GM21447 (cell line): ENCODE measurements at regions not wholly inside any gene's neighbourhood (a gene's known extent, or its start where the extent isn't known, plus 50 kb on each side); places are given as distances from the start of the nearest gene placed in this dataset.

Experiments
- ATAC-seq: cut with Tn5 transposase; IDR thresholded peaks from one replicate; pipeline ENCODE4 v1.9.1; 2021; ENCODE audit not compliant: unreplicated experiment

- no peak for ATAC-seq
Observed at GRCh38 chr14:44029933-44030332, 477.1 kb downstream of the FSCB start.

DNA sequence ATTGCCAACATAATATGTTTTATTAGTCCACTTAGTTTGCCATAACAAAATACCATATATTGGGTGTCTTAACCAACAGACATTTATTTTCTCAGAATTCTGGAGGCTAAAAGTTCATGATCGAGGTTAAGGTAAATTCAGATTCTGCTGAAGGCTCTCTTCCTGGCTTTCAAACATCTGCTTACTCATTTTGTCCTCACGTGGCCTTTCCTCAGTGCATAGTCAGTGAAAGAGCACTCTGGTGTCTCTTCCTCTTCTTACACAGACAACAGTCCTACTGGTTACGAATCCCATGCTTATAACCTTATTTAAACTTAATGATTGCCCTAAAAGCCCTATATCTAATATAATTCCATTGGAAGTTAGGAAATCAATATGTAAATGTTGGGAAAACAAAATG is 479.7 kb downstream of the FSCB start:
- ATAC-seq, result no peak

DNA sequence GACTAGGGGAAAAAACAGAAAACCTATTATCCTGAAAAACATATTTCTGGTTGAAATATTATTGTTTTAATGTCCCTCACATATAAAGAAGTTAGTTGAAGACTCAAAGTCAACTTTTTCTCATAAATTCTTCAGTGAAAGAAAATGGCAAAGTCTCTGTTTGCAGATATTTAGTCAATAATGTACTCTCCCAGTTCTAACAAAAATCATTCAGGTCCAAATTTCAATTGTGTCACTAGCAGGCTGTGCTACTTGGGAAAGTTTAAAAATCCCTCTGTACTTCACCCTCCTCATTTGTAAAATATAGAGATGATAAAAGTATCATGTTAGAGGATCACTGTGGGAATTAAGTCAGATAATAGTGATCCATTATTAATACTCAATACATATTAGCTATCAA is 496.5 kb downstream of the FSCB start:
- ATAC-seq, result no peak

GRCh38 chr14:44010071-44010470 is 497.0 kb downstream of the FSCB start:
- ATAC-seq, result no peak

GRCh38 chr14:44009642-44010041 is 497.4 kb downstream of the FSCB start:
- no peak for ATAC-seq

- no peak for ATAC-seq
Observed at GRCh38 chr14:43988989-43989388, 518.1 kb downstream of the FSCB start.

GRCh38 chr14:43983721-43984120 is 523.4 kb downstream of the FSCB start:
- ATAC-seq, result no peak

DNA sequence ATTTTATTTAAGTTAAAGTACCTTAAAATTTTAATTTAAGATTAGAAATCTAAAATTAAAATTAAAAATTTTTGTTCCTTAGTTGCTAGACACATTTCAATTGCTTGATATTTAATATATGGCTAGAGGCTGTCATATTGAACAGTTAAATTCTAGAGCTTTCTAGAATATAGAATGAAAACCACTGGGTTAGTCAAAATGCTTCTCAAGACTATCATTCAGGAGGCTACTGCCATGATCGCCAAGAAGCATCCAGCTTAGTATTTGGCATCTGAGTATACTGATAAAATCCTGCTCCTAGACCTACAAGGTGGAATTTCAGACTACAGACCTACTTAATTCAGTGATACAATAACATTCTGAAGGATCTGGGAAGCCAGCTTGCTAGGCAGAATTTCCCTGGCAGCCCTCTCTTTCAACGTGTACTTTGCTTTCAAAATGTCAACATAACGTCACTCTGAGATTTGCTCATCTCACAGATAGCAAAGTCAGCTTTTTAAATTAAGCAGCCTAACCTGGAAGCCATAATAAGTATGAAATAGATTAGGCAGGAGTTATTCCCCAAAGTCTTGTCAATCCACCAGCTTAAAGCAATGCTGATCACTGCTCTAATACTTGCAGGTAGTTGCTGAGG is 525.8 kb downstream of the FSCB start:
- ATAC-seq, result no peak

DNA sequence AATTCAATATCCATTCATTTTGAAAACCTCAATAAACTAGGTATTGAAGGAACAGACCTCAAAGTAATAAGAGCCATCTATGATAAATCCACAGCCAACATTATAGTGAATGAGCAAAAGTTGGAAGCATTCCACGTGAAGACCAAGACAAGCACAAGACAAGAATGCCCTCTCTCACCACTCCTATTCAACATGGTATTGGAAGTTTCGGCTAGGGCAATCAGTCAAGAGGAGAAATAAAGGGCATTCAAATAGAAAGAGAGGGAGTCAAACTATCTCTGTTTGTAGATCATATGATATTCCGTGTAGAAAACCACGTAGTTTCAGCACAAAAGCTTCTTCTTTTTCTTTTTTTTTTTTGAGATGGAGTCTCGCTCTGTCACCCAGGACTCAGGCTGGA is 550.3 kb downstream of the FSCB start:
- ATAC-seq, result no peak

- ATAC-seq, result no peak
Observed at GRCh38 chr14:43949400-43949799, 557.7 kb downstream of the FSCB start.

DNA sequence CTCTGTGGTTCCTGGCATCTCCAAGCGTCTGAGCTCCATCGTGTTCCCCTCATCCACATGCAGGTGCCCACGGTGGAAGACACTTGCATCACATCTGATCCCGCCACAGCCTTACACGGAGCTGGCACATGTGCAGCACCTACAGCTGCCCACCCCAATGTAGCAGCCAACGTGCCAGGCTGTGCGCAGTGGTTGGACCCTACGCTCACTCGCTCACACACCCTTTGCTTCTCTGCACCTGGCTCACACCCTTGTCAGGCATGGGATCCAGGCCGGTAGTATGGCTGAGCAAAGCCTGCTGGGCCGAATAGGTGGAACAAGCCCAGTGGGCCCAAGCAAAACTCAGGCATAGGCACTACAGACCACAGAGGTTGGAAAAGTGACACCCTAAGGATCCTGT is 567.2 kb downstream of the FSCB start:
- no peak for ATAC-seq

DNA sequence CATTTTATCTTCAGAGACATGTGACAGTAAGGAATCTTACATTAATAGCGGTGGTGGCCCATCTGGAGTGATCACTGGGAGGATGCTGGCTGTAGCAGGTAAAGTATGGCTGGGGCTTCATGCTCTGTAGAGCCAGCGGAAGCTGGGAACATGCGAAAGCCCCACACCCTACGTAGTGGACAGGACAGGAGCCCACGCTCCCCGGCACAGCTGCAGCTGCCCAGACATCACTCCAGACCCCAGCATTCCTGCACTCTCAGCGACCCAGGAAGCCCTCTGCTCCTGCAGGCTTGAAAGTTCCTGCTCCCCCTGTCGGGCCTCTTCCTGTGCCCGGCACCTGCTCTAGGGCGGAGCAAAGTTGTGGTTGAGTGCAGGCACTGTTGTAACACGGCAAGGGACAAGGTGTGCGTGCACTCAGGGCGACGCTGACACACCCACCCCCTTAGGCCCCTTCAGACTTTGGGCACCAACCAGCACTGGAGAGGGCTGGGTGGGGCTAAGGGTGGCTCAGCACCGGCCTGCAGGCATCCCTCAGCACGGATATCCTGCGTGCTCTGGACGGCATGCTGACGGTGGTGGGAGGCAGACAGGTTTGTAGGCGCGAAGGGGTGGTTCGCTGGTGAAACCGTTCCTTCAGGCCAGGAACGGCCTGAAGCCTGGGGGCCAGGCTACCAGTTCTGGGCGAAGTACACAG is 568.3 kb downstream of the FSCB start:
- ATAC-seq, result no peak

DNA sequence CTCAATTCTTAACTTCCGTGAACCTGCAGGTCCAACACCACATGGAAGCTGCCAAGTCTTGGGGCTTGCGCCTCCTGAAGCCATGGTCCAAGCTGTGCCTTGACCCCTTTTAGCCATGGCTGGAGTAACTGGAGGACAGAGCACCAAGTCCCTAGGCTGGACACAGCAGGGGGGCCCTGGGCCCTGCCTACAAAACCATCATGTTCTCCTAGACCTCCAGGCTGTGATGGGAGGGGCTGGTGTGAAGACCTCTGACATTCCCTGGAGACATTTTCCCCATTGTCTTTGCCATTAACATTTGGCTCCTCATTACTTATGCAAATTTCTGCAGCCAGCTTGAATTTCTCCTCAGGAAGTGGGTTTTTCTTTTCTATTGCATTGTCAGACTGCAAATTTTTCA is 570.1 kb downstream of the FSCB start:
- ATAC-seq, result no peak

GRCh38 chr14:43934102-43934501 is 573.0 kb downstream of the FSCB start:
- ATAC-seq, result no peak

GRCh38 chr14:43914041-43914693 is 592.9 kb downstream of the FSCB start:
- ATAC-seq, result no peak

DNA sequence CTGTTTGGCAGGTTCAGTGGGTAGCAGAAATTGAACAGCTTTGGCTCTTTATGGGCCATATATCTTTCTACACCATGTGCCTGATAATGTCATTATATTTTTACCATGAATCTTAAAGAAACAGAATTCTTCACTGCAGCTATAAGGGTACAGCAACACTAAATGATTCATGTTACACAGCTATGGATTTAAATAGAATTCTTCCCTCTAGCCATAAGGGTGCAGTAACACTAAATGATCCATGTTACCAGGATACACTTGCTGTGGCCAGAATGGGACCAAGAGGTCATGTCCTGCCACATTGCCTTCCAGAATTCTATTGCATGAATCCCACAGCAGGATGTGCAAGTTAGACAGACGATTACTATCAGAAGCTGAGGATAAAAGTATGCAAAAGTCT is 603.9 kb downstream of the FSCB start:
- no peak for ATAC-seq

DNA sequence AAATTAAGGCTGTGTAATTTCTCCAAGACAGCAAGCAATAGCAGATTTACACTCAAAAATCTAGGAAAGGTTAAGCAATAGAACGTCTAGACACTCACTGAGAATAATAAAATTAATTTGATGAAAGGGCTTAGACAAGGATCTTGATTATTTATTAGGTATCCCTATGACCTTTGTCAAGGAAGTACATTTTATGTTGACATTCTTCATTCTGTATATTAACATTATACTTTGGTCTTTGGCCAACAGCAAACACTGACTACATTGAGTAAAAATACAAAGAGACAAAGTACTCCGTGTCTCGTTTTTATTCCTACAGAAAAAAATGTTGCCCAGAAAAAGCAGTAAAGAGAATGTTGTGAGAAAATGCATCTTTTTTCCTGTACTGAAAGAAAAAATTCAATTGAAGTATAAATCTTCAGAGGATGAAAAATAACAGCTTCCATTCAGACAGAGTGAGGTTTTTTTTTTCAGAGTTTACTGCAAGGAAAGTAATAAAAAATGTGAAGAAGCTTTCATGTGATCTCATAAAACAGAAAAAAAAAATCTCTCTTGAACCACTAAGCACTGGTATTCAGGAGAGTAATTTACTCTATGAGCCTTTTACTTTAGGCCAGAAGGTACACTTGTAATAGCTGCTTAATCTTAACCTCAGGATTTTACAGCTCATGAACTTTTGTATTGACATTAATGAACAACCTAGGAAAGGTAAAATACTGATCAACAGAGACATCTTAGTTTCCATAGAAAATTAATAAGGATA is 605.0 kb downstream of the FSCB start:
- ATAC-seq, result no peak

DNA sequence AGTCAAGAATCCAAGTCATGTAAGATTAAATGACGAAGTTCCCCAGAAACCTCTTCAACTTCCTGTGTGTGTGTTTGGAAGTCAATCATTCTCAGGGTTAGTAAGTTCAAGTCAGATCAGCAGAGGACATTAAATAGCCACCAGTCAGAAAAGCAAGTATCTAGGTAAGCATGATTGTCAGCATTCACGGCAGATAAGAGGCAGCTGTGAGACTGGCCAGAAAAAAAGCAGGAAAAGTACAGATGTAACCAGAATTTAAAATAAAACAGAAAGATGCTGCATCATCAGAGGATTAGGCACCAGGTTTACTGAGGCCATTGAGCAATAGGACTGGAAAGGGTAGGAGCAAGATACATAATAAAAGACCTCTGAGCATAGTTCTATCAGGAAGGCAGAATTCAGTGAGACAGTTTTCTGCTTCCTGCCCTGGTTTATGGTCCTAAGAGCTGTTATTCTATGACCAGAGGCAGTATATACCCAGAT is 606.9 kb downstream of the FSCB start:
- no peak for ATAC-seq

GRCh38 chr14:43898687-43899086 is 608.4 kb downstream of the FSCB start:
- no peak for ATAC-seq

GRCh38 chr14:43896044-43896443 is 611.0 kb downstream of the FSCB start:
- no peak for ATAC-seq

DNA sequence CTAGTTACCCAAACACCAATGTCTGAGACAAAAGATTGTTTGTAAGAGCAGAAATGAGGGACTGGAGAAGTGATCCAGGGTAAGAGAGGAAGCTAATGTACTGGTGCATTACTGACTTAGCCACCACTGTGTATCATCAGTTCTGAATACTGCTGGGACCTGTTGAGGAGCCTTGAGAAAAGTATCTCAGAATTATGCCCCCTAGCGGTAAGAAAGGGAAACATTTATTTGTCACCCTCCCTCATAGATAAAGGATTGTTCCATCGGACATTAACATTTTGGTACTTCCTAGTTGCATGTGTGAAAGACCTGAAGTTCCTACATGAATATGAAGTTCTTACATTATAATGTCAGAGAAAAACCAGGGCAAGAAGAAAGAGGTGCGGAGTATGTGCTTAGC is 612.5 kb downstream of the FSCB start:
- no peak for ATAC-seq

GRCh38 chr14:43887523-43887922 is 619.6 kb downstream of the FSCB start:
- no peak for ATAC-seq
